Renal cortex interstitium (tissue), 11 donors: ENCODE measurements at regions not wholly inside any gene's neighbourhood (a gene's known extent, or its start where the extent isn't known, plus 50 kb on each side); places are given as distances from the start of the nearest gene placed in this dataset.
"Not testable (repeated sequence)": the region's sequence is repeated elsewhere in the genome, so short reads cannot be mapped to it uniquely, and the experiment has no call there.

ENCODE experiments used
- DNase-seq, 11 donors: peaks; one replicate each; pipeline ENCODE4 v3.0.0-alpha.2; 2013; ENCODE audit warnings: low read depth in 9 of 11, low spot score in 4 of 11; ENCODE audit errors: extremely low read depth in 1 of 11

GRCh38 chr5:109986726-109987125 lies 297.0 kb downstream of the MAN2A1 start:
- no peak for DNase-seq

- no peak for DNase-seq
Observed at GRCh38 chr5:109987355-109987754, 297.6 kb downstream of the MAN2A1 start.

- no peak for DNase-seq
Observed at GRCh38 chr5:109987970-109988369, 298.2 kb downstream of the MAN2A1 start.

- DNase-seq = no peak
Observed at GRCh38 chr5:109989161-109989560, 299.4 kb downstream of the MAN2A1 start.

GRCh38 chr5:109989994-109990722 lies 300.4 kb downstream of the MAN2A1 start:
- peak in 2 of 11 donors; percentile 16 to 29 for DNase-seq

- no peak for DNase-seq
Observed at GRCh38 chr5:109990723-109991359, 301.1 kb downstream of the MAN2A1 start.

- no peak for DNase-seq
Observed at GRCh38 chr5:109992264-109992915, 302.7 kb downstream of the MAN2A1 start.

GRCh38 chr5:109994135-109994534 lies 304.4 kb downstream of the MAN2A1 start:
- DNase-seq = no peak

- DNase-seq = no peak
Observed at GRCh38 chr5:109996246-109996645, 306.5 kb downstream of the MAN2A1 start.

GRCh38 chr5:109997161-109997560 lies 307.4 kb downstream of the MAN2A1 start:
- DNase-seq = peak in 9 of 11 donors; percentile 9 to 52 (median 18)

- no peak for DNase-seq
Observed at GRCh38 chr5:109998208-109998607, 308.5 kb downstream of the MAN2A1 start.

GRCh38 chr5:109998726-109999125 lies 309.0 kb downstream of the MAN2A1 start:
- no peak for DNase-seq

GRCh38 chr5:110001648-110002047 lies 311.9 kb downstream of the MAN2A1 start:
- DNase-seq = no peak

GRCh38 chr5:110002652-110003051 lies 312.9 kb downstream of the MAN2A1 start:
- DNase-seq = no peak

- not testable (repeated sequence) for DNase-seq
Observed at GRCh38 chr5:110005907-110006562, 316.3 kb downstream of the MAN2A1 start.

GRCh38 chr5:110007101-110007500 lies 317.4 kb downstream of the MAN2A1 start:
- DNase-seq = no peak

GRCh38 chr5:110008131-110008530 lies 318.4 kb downstream of the MAN2A1 start:
- no peak for DNase-seq

- DNase-seq = no peak
Observed at GRCh38 chr5:110012145-110012544, 322.4 kb downstream of the MAN2A1 start.

GRCh38 chr5:110013017-110013416 lies 323.3 kb downstream of the MAN2A1 start:
- DNase-seq = no peak

GRCh38 chr5:110017854-110018253 lies 328.1 kb downstream of the MAN2A1 start:
- DNase-seq = no peak
